GM23338 (cell line): ENCODE measurements at regions not wholly inside any gene's neighbourhood (a gene's known extent, or its start where the extent isn't known, plus 50 kb on each side); places are given as distances from the start of the nearest gene placed in this dataset.

Experiments used
- ATAC-seq: fragments of 200-7000 bp; cut with Tn5 transposase; 3 replicates; pipeline ENCODE4 v1.9.1; 2020
- DNase-seq: peaks from one replicate; pipeline ENCODE4 v3.0.0-alpha.2; 2015; ENCODE audit warnings: low spot score
- H2AFZ ChIP-seq: fragments of 200-600 bp; sonication (generic); 2 replicates; pipeline ENCODE4 v1.8.0; 2016; ENCODE audit warnings: antibody characterized with exemption, mild to moderate bottlenecking, moderate library complexity
- H3F3A ChIP-seq: fragments of 200-600 bp; sonication (generic); replicated peaks from 2 replicates; pipeline ENCODE4 v1.8.0; 2017; ENCODE audit warnings: antibody characterized with exemption, mixed run types, low read depth
- H3K27ac ChIP-seq: fragments of 200-600 bp; sonication (generic); 2 replicates; pipeline ENCODE4 v1.6.1; 2016; ENCODE audit warnings: low read depth
- H3K27me3 ChIP-seq: fragments of 200-600 bp; sonication (generic); 2 replicates; pipeline ENCODE4 v1.8.0; 2016; ENCODE audit warnings: mild to moderate bottlenecking, mixed run types, moderate library complexity; ENCODE audit not compliant: insufficient read depth
- H3K36me3 ChIP-seq: fragments of 200-600 bp; sonication (generic); 2 replicates; pipeline ENCODE4 v1.8.0; 2016; ENCODE audit warnings: mild to moderate bottlenecking; ENCODE audit not compliant: insufficient read depth
- H3K4me1 ChIP-seq: fragments of 200-600 bp; sonication (generic); 2 replicates; pipeline ENCODE4 v1.8.0; 2016; ENCODE audit warnings: mild to moderate bottlenecking, moderate library complexity; ENCODE audit not compliant: insufficient read depth
- H3K4me2 ChIP-seq: fragments of 200-600 bp; sonication (generic); 2 replicates; pipeline ENCODE4 v1.7.1; 2017; ENCODE audit warnings: mixed run types
- H3K4me3 ChIP-seq: fragments of 200-600 bp; sonication (generic); 2 replicates; pipeline ENCODE4 v1.6.1; 2016; ENCODE audit warnings: mixed run types
- H3K79me2 ChIP-seq: fragments of 200-600 bp; sonication (generic); replicated peaks from 2 replicates; pipeline ENCODE4 v1.8.0; 2017; ENCODE audit warnings: mild to moderate bottlenecking; ENCODE audit not compliant: insufficient read depth
- H3K9me2 ChIP-seq: fragments of 200-600 bp; sonication (generic); 2 replicates; pipeline ENCODE4 v1.8.0; 2017; ENCODE audit not compliant: insufficient read depth
- H4K20me1 ChIP-seq: fragments of 200-600 bp; sonication (generic); replicated peaks from 2 replicates; pipeline ENCODE4 v1.8.0; 2017; ENCODE audit warnings: mild to moderate bottlenecking; ENCODE audit not compliant: insufficient read depth
- H3K27ac Mint-ChIP-seq: 2 replicates; pipeline ENCODE4 v1.8.0; 2020; ENCODE audit warnings: inconsistent platforms, mild to moderate bottlenecking, moderate library complexity, mixed read lengths
- H3K27me3 Mint-ChIP-seq: 3 replicates; pipeline ENCODE4 v1.8.0; 2022; ENCODE audit warnings: low read depth, mild to moderate bottlenecking, moderate library complexity, mixed read lengths, inconsistent platforms; ENCODE audit not compliant: insufficient read depth, poor library complexity
- H3K36me3 Mint-ChIP-seq: 3 replicates; pipeline ENCODE4 v1.8.0; 2021; ENCODE audit warnings: low read depth, mild to moderate bottlenecking, inconsistent platforms, moderate library complexity, mixed read lengths
- H3K4me1 Mint-ChIP-seq: 3 replicates; pipeline ENCODE4 v1.8.0; 2020; ENCODE audit warnings: mild to moderate bottlenecking, inconsistent platforms, mixed read lengths
- H3K4me3 Mint-ChIP-seq: 3 replicates; pipeline ENCODE4 v1.8.0; 2021; ENCODE audit warnings: moderate library complexity, mild to moderate bottlenecking, inconsistent platforms, mixed read lengths
- H3K9me3 Mint-ChIP-seq: 3 replicates; pipeline ENCODE4 v1.8.0; 2020; ENCODE audit warnings: moderate library complexity, mild to moderate bottlenecking, inconsistent platforms, mixed read lengths
- CREB1 ChIP-seq: fragments of 250-450 bp; sonication (Bioruptor Pico); IDR thresholded peaks from 2 replicates; pipeline ENCODE4 v1.5.0; 2020; ENCODE audit warnings: low read depth, mild to moderate bottlenecking, moderate library complexity
- CTCF ChIP-seq, 2 experiments: fragments of 200-600 bp in 1 of 2; sonication (generic) in 1 of 2; conservative IDR thresholded peaks; 2 replicates each; pipeline versions ENCODE4 v1.5.1 to v1.6.1; 2016 to 2017; ENCODE audit warnings: antibody characterized with exemption in 2 of 2, low read depth in 2 of 2, mild to moderate bottlenecking in 2 of 2, moderate library complexity in 1 of 2
- ETS1 ChIP-seq: IDR thresholded peaks from 2 replicates; pipeline ENCODE4 v1.6.1; 2016; ENCODE audit warnings: antibody characterized with exemption
- EZH2 ChIP-seq: fragments of 200-600 bp; sonication (generic); IDR thresholded peaks from one replicate; pipeline ENCODE4 v1.8.0; 2017; ENCODE audit warnings: antibody characterized with exemption, mild to moderate bottlenecking, low read depth; ENCODE audit not compliant: unreplicated experiment
- EZH2phosphoT487 ChIP-seq: fragments of 200-600 bp; sonication (generic); IDR thresholded peaks from one replicate; pipeline ENCODE4 v1.8.1; 2018; ENCODE audit warnings: antibody characterized with exemption; ENCODE audit not compliant: unreplicated experiment
- JUNB ChIP-seq: IDR thresholded peaks from one replicate; pipeline ENCODE4 v1.6.1; 2016; ENCODE audit warnings: antibody characterized with exemption; ENCODE audit not compliant: unreplicated experiment
- NANOG ChIP-seq: IDR thresholded peaks from 2 replicates; pipeline ENCODE4 v1.6.1; 2016; ENCODE audit warnings: antibody characterized with exemption, borderline replicate concordance
- POLR2AphosphoS5 ChIP-seq: IDR thresholded peaks from 2 replicates; pipeline ENCODE4 v1.6.1; 2016; ENCODE audit warnings: antibody characterized with exemption, low read depth
- REST ChIP-seq: IDR thresholded peaks from one replicate; pipeline ENCODE4 v1.6.1; 2018; ENCODE audit warnings: antibody characterized with exemption; ENCODE audit not compliant: unreplicated experiment
- STAT1 ChIP-seq: IDR thresholded peaks from one replicate; pipeline ENCODE4 v1.6.1; 2016; ENCODE audit warnings: antibody characterized with exemption; ENCODE audit not compliant: unreplicated experiment
- ZNF114 ChIP-seq: fragments of 250-450 bp; sonication (Bioruptor Pico); IDR thresholded peaks from 2 replicates; pipeline ENCODE4 v1.5.0; 2020; ENCODE audit warnings: mild to moderate bottlenecking, moderate library complexity
- ZNF331 ChIP-seq: fragments of 250-450 bp; sonication (Bioruptor Pico); IDR thresholded peaks from 2 replicates; pipeline ENCODE4 v1.5.0; 2020; ENCODE audit warnings: low read depth, mild to moderate bottlenecking, moderate library complexity

GRCh38 chr12:115443351-115443938 lies 759.5 kb upstream of the TBX3 start (continued):
- no peak for TF ChIP-seq POLR2AphosphoS5
- TF ChIP-seq CTCF (conservative IDR thresholded peaks at IDR 0.05; ENCODE audit: low read depth in 2 of 2) = no peak
- no peak for TF ChIP-seq JUNB
- no peak for TF ChIP-seq CREB1 (CRISPR knock-in tag)
- TF ChIP-seq NANOG = no peak
- TF ChIP-seq EZH2phosphoT487 = no peak

- H3K27ac Mint-ChIP-seq = no peak overlapping the region
- Histone ChIP-seq H3K36me3 (no peaks in the 10 kb centered on the region), H3K9me2 (peaks cover 4% of the 10 kb centered on the region; the same call in 1 of the 2 replicates), H3F3A (no peaks in the 10 kb centered on the region), H3K27me3 (no peaks in the 10 kb centered on the region), H3K4me2 (no peak overlapping the region), H3K79me2 (no peaks in the 10 kb centered on the region), H2AFZ (no peak overlapping the region), H4K20me1 (no peaks in the 10 kb centered on the region), H3K27ac (no peak overlapping the region), H3K4me3 (no peak overlapping the region), H3K4me1 (peaks cover 10% of the 10 kb centered on the region; the same call in 1 of the 2 replicates)
- TF ChIP-seq EZH2 (no peak), CTCF (conservative IDR thresholded peaks at IDR 0.05; ENCODE audit: low read depth in 2 of 2) (no peak), JUNB (no peak), ZNF331 (CRISPR knock-in tag) (no peak), STAT1 (no peak), ZNF114 (CRISPR knock-in tag) (no peak), REST (no peak), CREB1 (CRISPR knock-in tag) (no peak), POLR2AphosphoS5 (no peak), ETS1 (no peak), EZH2phosphoT487 (no peak)
- H3K9me3 Mint-ChIP-seq = no peaks in the 10 kb centered on the region
- DNase-seq = no peak
- H3K4me3 Mint-ChIP-seq = no peak overlapping the region
- ATAC-seq = no peak
- H3K27me3 Mint-ChIP-seq = peaks cover 9% of the 10 kb centered on the region
- H3K4me1 Mint-ChIP-seq = peaks cover 10% of the 10 kb centered on the region
- H3K36me3 Mint-ChIP-seq = no peaks in the 10 kb centered on the region
Observed at GRCh38 chr12:115440438-115440837, 756.5 kb upstream of the TBX3 start.
